PFSK-1 (cell line): ENCODE measurements at regions not wholly inside any gene's neighbourhood (a gene's known extent, or its start where the extent isn't known, plus 50 kb on each side); places are given as distances from the start of the nearest gene placed in this dataset.

Source experiments
- FOXP2 ChIP-seq: optimal IDR thresholded peaks from 2 replicates; pipeline ENCODE3; 2011; ENCODE audit warnings: borderline replicate concordance, control low read depth, inconsistent platforms; ENCODE audit not compliant: insufficient read depth; ENCODE audit errors: extremely low read length, extremely low read depth
- POLR2AphosphoS5 ChIP-seq: IDR thresholded peaks from 2 replicates; pipeline ENCODE4 v1.6.1; 2012; ENCODE audit warnings: low read depth, mild to moderate bottlenecking, control low read depth, low read length, moderate library complexity
- REST ChIP-seq, 2 experiments: IDR thresholded peaks; 2 replicates each; pipeline versions ENCODE4 v1.6.1 to v1.8.0; 2011 to 2012; ENCODE audit warnings: low read depth in 2 of 2, low read length in 2 of 2, control low read depth in 1 of 2, inconsistent platforms in 1 of 2, mild to moderate bottlenecking in 1 of 2, moderate library complexity in 1 of 2; ENCODE audit not compliant: insufficient read depth in 1 of 2
- SIN3A ChIP-seq: IDR thresholded peaks from 2 replicates; pipeline ENCODE4 v1.6.1; 2012; ENCODE audit warnings: mild to moderate bottlenecking, low read length, moderate library complexity, borderline replicate concordance; ENCODE audit not compliant: insufficient read depth
- TAF1 ChIP-seq: IDR thresholded peaks from 2 replicates; pipeline ENCODE4 v1.6.1; 2012; ENCODE audit warnings: low read length, control low read depth, borderline replicate concordance; ENCODE audit not compliant: insufficient read depth

- TF ChIP-seq REST (IDR thresholded peaks at IDR 0.05; ENCODE audit: insufficient read depth in 1 of 2, low read depth in 2 of 2, low read length in 2 of 2) = no peak
- TF ChIP-seq POLR2AphosphoS5 = no peak
- no peak for TF ChIP-seq FOXP2
- no peak for TF ChIP-seq TAF1
- no peak for TF ChIP-seq SIN3A
Measured at GRCh38 chr14:97318380-97318779, 521.2 kb downstream of the VRK1 start.

GRCh38 chr14:97319691-97320090, 522.5 kb downstream of the VRK1 start:
- no peak for TF ChIP-seq REST (IDR thresholded peaks at IDR 0.05; ENCODE audit: insufficient read depth in 1 of 2, low read depth in 2 of 2, low read length in 2 of 2)
- no peak for TF ChIP-seq TAF1
- TF ChIP-seq SIN3A = no peak
- TF ChIP-seq POLR2AphosphoS5 = no peak
- TF ChIP-seq FOXP2 = no peak

- TF ChIP-seq FOXP2 (no peak), SIN3A (no peak), REST (IDR thresholded peaks at IDR 0.05; ENCODE audit: insufficient read depth in 1 of 2, low read depth in 2 of 2, low read length in 2 of 2) (no peak), TAF1 (no peak), POLR2AphosphoS5 (no peak)
Measured at GRCh38 chr14:97328743-97329142, 531.6 kb downstream of the VRK1 start.

GRCh38 chr14:97329701-97330100, 532.5 kb downstream of the VRK1 start:
- no peak for TF ChIP-seq TAF1
- TF ChIP-seq FOXP2 = no peak
- no peak for TF ChIP-seq REST (IDR thresholded peaks at IDR 0.05; ENCODE audit: insufficient read depth in 1 of 2, low read depth in 2 of 2, low read length in 2 of 2)
- no peak for TF ChIP-seq POLR2AphosphoS5
- TF ChIP-seq SIN3A = no peak

- TF ChIP-seq SIN3A = no peak
- no peak for TF ChIP-seq TAF1
- no peak for TF ChIP-seq FOXP2
- no peak for TF ChIP-seq REST (IDR thresholded peaks at IDR 0.05; ENCODE audit: insufficient read depth in 1 of 2, low read depth in 2 of 2, low read length in 2 of 2)
- no peak for TF ChIP-seq POLR2AphosphoS5
Measured at GRCh38 chr14:97331058-97331457, 533.9 kb downstream of the VRK1 start.
